MG63 (cell line): ENCODE measurements at regions not wholly inside any gene's neighbourhood (a gene's known extent, or its start where the extent isn't known, plus 50 kb on each side); places are given as distances from the start of the nearest gene placed in this dataset.

Experiments
- DNase-seq: peaks from one replicate; pipeline ENCODE4 v3.0.0-alpha.2; 2020
- H3K27me3 ChIP-seq: fragments of 250-450 bp; sonication (Bioruptor Pico); 2 replicates; pipeline ENCODE4 v1.5.1; 2020; ENCODE audit warnings: mild to moderate bottlenecking, moderate library complexity
- H3K36me3 ChIP-seq: fragments of 250-450 bp; sonication (Bioruptor Pico); 2 replicates; pipeline ENCODE4 v1.5.1; 2020; ENCODE audit warnings: mild to moderate bottlenecking, moderate library complexity
- H3K4me3 ChIP-seq: fragments of 250-450 bp; sonication (Bioruptor Pico); 2 replicates; pipeline ENCODE4 v1.5.1; 2020; ENCODE audit warnings: mild to moderate bottlenecking, moderate library complexity
- H3K9me3 ChIP-seq: fragments of 250-450 bp; sonication (Bioruptor Pico); 2 replicates; pipeline ENCODE4 v1.5.1; 2020; ENCODE audit warnings: mild to moderate bottlenecking, moderate library complexity

DNA sequence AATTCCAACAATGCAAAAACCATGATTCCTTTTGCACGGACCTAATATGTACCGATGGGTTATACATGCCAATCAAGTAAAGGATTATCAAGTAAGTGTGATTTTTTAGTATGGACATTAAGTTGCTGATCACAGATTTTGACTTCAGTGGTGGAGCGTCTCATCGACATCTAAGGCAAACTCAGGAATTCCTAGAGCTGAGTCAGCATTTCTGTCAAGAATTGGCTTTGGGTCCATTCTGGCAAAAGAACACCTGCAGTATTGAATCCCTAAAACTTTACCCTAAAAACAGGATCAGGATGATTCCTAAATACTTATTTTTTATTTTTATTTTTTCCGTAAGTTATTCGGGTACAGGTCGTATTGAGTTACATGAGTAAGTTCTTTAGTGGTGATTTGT is 83.6 kb downstream of the HPGD start:
- Histone ChIP-seq H3K27me3 (no peaks in the 10 kb centered on the region), H3K36me3 (no peaks in the 10 kb centered on the region), H3K4me3 (no peak overlapping the region), H3K9me3 (no peaks in the 10 kb centered on the region)
- no peak for DNase-seq

DNA sequence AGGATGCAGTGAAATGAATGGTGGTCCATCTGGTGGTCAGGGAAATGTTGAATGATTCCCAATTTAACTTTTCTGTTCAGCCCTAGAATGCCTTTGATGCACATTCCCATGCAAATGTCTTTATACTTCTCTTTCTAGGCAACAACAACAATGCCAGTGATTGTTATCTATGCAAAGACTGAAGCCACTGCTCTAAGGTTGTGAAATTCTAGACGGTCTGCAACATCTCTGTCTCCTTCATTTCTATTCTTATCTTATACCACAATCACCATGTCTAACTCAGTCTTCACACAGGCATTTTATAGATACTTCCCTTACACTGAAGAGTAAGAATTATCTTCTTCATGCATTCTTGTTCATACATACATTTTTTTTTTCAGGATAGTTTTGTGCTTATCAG is 84.5 kb downstream of the HPGD start:
- no peaks in the 10 kb centered on the region for H3K27me3 ChIP-seq
- H3K9me3 ChIP-seq = no peaks in the 10 kb centered on the region
- no peak overlapping the region for H3K4me3 ChIP-seq
- DNase-seq = no peak
- no peaks in the 10 kb centered on the region for H3K36me3 ChIP-seq

DNA sequence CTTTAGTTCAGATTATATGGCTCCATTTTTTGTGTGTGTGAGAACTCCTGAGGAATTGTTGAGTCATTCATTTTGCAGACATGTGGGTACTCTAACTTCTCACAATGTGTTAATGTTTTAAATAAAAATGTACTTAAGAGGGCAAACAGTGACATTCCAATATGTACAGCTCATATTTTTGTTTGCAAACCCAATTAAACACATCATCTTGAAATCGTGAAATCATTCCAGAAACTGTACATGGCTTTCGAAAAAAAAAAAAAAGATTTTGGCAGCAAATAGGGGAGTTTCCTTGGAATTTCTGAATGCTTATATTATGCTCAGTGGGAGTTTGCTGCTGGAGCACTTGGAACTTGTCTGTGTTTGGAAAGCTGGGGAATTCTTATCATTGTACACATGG is 85.0 kb downstream of the HPGD start:
- H3K9me3 ChIP-seq = no peaks in the 10 kb centered on the region
- peak; percentile 18 for DNase-seq
- no peak overlapping the region for H3K4me3 ChIP-seq
- no peaks in the 10 kb centered on the region for H3K27me3 ChIP-seq
- H3K36me3 ChIP-seq = no peaks in the 10 kb centered on the region

DNA sequence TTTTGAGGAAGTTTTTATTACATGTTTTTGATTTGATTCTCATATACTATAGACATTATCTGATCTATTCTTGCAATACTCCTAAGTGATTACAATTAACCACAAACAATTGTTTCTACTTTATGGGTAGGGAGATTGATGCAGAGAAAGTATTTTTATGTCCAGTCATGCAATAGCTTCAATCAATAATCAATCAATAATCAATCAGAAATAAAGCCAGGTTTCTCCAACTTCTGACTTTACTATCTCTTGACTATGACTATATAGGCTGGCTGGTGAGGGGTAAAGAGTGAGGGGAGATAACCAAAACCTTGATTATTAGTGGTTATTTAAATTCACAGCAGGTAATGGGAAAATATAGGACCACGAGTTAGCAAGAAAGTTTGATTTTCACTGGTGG is 85.9 kb downstream of the HPGD start:
- no peak overlapping the region for H3K4me3 ChIP-seq
- no peaks in the 10 kb centered on the region for H3K9me3 ChIP-seq
- DNase-seq = no peak
- no peaks in the 10 kb centered on the region for H3K36me3 ChIP-seq
- no peaks in the 10 kb centered on the region for H3K27me3 ChIP-seq

- Histone ChIP-seq H3K4me3 (no peak overlapping the region), H3K9me3 (no peaks in the 10 kb centered on the region), H3K27me3 (no peaks in the 10 kb centered on the region), H3K36me3 (no peaks in the 10 kb centered on the region)
- no peak for DNase-seq
Measured at GRCh38 chr4:174435974-174436373, 86.3 kb downstream of the HPGD start.

DNA sequence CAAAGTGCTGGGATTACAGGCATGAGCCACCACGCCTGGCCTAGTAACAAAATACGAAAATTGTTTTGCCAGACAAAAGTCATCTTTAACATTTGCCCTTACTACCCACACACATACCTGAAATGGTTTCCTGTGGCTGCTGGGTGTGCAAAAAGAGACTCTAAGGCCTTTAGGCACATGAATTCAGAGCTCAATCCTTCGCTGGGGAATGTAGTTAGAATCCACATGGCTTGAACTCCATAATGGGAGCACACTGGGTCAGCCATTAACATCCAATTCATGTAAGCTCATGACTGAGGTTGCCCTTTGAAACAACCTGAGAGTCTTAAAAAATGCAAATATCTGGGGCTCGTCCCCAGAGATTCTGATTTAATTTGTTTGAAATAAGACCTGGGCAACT is 87.8 kb downstream of the HPGD start:
- no peak for DNase-seq
- H3K9me3 ChIP-seq = no peaks in the 10 kb centered on the region
- H3K27me3 ChIP-seq = no peaks in the 10 kb centered on the region
- H3K4me3 ChIP-seq = no peak overlapping the region
- H3K36me3 ChIP-seq = no peaks in the 10 kb centered on the region

DNA sequence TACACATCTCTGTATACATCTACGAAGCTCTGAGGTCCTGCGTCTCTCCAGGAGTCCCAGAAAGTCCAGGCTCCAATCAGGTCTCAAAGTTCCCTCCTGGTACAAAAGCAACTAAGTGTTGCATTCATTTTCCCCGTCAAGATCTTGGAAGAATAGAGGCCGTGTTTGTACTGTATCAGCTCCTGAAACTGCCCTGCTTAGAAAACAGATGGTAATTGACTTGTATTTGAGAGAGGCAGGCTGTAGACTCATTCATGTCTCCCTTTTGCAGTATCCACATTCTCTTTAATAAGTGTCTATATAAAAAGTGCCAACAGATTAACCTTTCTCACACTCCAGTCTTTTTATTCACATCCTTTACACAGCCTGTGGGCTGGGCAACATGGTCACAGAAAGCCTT is 91.7 kb downstream of the HPGD start:
- Histone ChIP-seq H3K27me3 (no peaks in the 10 kb centered on the region), H3K4me3 (no peak overlapping the region), H3K36me3 (no peaks in the 10 kb centered on the region), H3K9me3 (no peaks in the 10 kb centered on the region)
- no peak for DNase-seq

GRCh38 chr4:174429701-174430410 is 92.4 kb downstream of the HPGD start:
- Histone ChIP-seq H3K9me3 (no peaks in the 10 kb centered on the region), H3K36me3 (no peaks in the 10 kb centered on the region), H3K4me3 (no peak overlapping the region), H3K27me3 (no peaks in the 10 kb centered on the region)
- no peak for DNase-seq

DNA sequence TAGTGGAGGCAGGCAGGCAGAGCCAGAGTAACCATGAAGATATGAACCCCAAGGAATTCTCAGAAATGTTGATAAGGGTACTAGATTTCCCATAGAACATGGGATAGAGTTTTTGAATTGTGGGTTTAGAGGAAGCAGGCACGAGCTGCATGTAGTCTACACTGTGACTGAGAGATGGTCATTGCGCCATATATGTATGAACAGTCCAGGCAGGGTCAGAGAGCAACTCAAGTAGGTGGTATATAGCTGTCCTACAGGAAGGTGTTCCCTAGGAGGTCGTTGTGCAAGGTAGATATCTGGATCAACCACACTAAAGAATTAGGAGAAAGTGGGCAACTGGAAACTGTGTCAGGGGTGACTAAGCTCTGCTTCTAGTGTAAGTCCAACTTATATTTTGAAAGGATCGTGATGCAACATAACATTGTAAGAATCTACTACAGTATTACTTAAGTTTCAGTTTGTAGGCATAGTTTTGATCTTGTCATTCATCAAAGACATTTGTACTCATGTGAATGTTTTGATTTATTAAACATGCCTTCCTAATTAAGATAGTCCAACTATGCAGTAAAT is 94.6 kb downstream of the HPGD start:
- Histone ChIP-seq H3K27me3 (no peaks in the 10 kb centered on the region), H3K4me3 (no peak overlapping the region), H3K9me3 (no peaks in the 10 kb centered on the region), H3K36me3 (no peaks in the 10 kb centered on the region)
- DNase-seq = no peak

DNA sequence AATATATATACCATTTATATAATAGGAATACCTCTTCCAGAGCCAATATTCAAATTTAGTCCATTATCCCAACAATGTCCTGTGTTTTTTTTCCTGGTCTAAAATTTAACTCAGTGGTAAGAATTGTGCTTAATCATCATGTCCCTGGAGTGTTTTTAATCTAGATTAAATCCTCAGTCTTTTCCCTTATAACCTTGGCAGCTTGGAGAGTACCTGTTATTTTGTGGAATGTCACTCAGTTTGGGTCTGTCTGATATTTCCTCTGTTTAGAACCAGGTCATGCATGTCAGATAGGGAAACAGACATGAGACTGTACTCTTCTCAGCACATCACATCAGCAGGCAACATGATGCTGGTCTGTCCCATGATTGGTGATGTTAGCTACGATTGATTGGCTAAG is 96.6 kb downstream of the HPGD start:
- no peaks in the 10 kb centered on the region for H3K9me3 ChIP-seq
- DNase-seq = no peak

DNA sequence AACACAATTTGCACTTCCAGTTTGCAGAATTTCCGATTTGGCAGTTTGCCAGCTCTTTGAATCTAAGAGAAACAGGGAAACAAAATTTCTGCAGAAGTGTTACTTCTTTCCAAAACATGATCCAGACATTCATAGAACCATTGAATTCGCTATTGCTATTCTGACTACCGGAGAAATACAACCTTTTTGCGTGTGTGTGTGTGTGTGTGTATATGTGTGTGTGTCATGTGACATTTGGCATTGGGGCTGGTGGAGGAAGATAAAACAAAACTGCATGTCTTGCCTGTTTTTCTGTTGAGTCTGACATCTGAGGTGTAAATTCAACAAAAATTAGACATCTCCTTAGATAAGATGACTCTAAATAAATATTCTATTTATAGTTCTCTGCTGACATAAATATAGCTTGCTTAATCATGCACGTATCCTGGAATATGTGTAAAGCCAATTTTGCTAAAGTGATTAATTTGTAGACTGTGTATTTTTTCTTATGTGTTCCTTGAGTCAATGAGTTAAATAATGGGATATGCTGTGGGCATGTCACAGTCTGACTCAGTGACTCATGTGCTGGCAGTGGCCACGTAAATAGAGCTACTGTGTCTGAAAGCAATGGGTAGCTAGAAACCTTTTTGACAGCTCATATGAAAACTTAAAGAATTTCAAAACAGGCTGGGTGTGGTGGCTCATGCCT is 98.9 kb downstream of the HPGD start:
- H3K9me3 ChIP-seq = no peaks in the 10 kb centered on the region
- H3K27me3 ChIP-seq = no peaks in the 10 kb centered on the region
- DNase-seq = peak; percentile 92
- H3K36me3 ChIP-seq = no peaks in the 10 kb centered on the region
- H3K4me3 ChIP-seq = no peak overlapping the region

More for the DNA sequence above, 96.6 kb downstream of the HPGD start:
- Histone ChIP-seq H3K27me3 (no peaks in the 10 kb centered on the region), H3K4me3 (no peak overlapping the region), H3K36me3 (no peaks in the 10 kb centered on the region)

GRCh38 chr4:174422893-174423256 is 99.4 kb downstream of the HPGD start:
- no peak for DNase-seq

DNA sequence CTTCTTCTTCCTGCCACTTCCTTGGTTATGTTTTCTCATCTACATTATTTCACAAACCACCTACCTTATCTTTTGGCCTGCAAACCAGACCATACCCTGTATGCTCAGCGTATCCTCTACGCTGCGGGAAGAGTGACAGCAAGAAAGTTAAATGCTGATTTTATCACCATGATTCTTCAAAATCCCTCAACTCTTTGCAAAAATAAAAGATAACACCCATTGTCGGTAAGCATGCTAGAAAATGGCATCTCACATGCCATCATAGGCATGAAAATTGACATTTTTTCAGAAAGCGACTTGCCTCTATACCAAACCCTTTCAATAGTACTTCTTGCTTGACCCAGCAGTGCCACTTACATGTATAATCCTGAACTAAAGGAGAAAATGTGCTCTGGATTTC is 102.0 kb downstream of the HPGD start:
- no peak for DNase-seq
- H3K9me3 ChIP-seq = no peaks in the 10 kb centered on the region
- no peaks in the 10 kb centered on the region for H3K27me3 ChIP-seq
- H3K36me3 ChIP-seq = no peaks in the 10 kb centered on the region
- no peak overlapping the region for H3K4me3 ChIP-seq

More at GRCh38 chr4:174422893-174423256, 99.4 kb downstream of the HPGD start:
- H3K9me3 ChIP-seq = no peaks in the 10 kb centered on the region
- H3K27me3 ChIP-seq = no peaks in the 10 kb centered on the region
- H3K4me3 ChIP-seq = no peak overlapping the region
- H3K36me3 ChIP-seq = no peaks in the 10 kb centered on the region

- H3K36me3 ChIP-seq = no peaks in the 10 kb centered on the region
- DNase-seq = no peak
Measured at GRCh38 chr4:174418640-174419212, 103.6 kb downstream of the HPGD start.

DNA sequence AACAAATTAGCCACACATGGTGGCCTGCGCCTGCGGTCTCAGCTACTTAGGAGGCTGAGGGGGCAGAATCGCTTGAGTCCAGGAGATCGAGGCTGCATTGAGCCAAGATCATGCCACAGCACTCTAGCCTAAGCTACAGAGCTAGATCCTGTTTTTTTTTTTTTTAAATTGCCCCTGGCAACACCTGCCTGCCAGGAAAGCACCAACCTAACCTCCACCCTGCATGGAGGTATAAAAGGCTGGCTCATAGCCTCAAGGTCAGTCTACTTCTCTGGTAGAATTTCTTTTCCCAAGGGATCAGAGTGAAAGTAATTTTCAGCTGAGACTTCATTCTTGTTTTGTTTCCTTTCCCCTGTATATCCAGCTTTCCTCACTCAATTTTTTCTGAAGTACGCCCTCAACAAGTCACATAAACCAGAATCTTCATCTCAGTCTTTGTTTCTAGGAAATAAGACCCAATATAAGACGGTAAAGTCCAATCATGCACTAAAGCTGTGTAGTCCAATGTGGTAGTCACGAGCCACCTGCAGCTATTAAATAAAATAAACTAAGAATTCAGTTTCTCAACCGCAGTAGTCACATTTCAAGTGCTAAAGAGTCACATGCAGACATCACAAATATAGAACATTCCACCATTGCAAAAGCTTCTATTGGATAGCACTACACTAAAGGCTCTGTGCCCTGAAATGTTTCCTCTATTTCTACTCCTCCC is 113.3 kb downstream of the HPGD start:
- H3K4me3 ChIP-seq = no peak overlapping the region

More at GRCh38 chr4:174418640-174419212, 103.6 kb downstream of the HPGD start:
- Histone ChIP-seq H3K4me3 (no peak overlapping the region), H3K27me3 (no peaks in the 10 kb centered on the region), H3K9me3 (no peaks in the 10 kb centered on the region)

GRCh38 chr4:174406383-174406782 is 115.9 kb downstream of the HPGD start:
- Histone ChIP-seq H3K9me3 (no peaks in the 10 kb centered on the region), H3K36me3 (no peaks in the 10 kb centered on the region), H3K4me3 (no peak overlapping the region), H3K27me3 (no peaks in the 10 kb centered on the region)
- DNase-seq = no peak

More for the DNA sequence above, 113.3 kb downstream of the HPGD start:
- no peaks in the 10 kb centered on the region for H3K9me3 ChIP-seq
- no peaks in the 10 kb centered on the region for H3K27me3 ChIP-seq
- DNase-seq = no peak
- no peaks in the 10 kb centered on the region for H3K36me3 ChIP-seq

- Histone ChIP-seq H3K36me3 (no peaks in the 10 kb centered on the region), H3K27me3 (no peaks in the 10 kb centered on the region), H3K4me3 (no peak overlapping the region), H3K9me3 (no peaks in the 10 kb centered on the region)
- DNase-seq = no peak
Measured at GRCh38 chr4:174405923-174406322, 116.4 kb downstream of the HPGD start.
